Mammary epithelial cell (primary cell): ENCODE measurements at regions not wholly inside any gene's neighbourhood (a gene's known extent, or its start where the extent isn't known, plus 50 kb on each side); places are given as distances from the start of the nearest gene placed in this dataset.

Experiments
- EZH2 ChIP-seq: IDR thresholded peaks from 2 replicates; pipeline ENCODE4 v1.6.1; 2012; ENCODE audit warnings: low read length, inconsistent platforms, borderline replicate concordance
- TF ChIP-seq, protein P1 (sequence below), 2 donors: IDR thresholded peaks in 1 of 2; conservative IDR thresholded peaks in 1 of 2; 2 replicates each; pipeline ENCODE4 v1.5.1; 2011 to 2012; ENCODE audit warnings: inconsistent platforms in 2 of 2, low read length in 2 of 2, mild to moderate bottlenecking in 2 of 2, control low read depth in 1 of 2, low read depth in 1 of 2; ENCODE audit not compliant: insufficient read depth in 1 of 2; ENCODE audit errors: extremely low read depth in 1 of 2

GRCh38 chr10:7039859-7040258 lies 371.0 kb downstream of the SFMBT2 start:
- TF ChIP-seq, protein P1, sequence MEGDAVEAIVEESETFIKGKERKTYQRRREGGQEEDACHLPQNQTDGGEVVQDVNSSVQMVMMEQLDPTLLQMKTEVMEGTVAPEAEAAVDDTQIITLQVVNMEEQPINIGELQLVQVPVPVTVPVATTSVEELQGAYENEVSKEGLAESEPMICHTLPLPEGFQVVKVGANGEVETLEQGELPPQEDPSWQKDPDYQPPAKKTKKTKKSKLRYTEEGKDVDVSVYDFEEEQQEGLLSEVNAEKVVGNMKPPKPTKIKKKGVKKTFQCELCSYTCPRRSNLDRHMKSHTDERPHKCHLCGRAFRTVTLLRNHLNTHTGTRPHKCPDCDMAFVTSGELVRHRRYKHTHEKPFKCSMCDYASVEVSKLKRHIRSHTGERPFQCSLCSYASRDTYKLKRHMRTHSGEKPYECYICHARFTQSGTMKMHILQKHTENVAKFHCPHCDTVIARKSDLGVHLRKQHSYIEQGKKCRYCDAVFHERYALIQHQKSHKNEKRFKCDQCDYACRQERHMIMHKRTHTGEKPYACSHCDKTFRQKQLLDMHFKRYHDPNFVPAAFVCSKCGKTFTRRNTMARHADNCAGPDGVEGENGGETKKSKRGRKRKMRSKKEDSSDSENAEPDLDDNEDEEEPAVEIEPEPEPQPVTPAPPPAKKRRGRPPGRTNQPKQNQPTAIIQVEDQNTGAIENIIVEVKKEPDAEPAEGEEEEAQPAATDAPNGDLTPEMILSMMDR (conservative IDR thresholded peaks at IDR 0.05 in 1 of 2, IDR thresholded peaks at IDR 0.05 in 1 of 2; ENCODE audit: extremely low read depth in 1 of 2, insufficient read depth in 1 of 2, low read depth in 1 of 2, low read length in 2 of 2): no peak
- TF ChIP-seq EZH2: no peak
